PC-9 (cell line): ENCODE measurements at regions not wholly inside any gene's neighbourhood (a gene's known extent, or its start where the extent isn't known, plus 50 kb on each side); places are given as distances from the start of the nearest gene placed in this dataset.

Experiments
- CTCF ChIP-seq: fragments of 200-600 bp; sonication (generic); conservative IDR thresholded peaks from 2 replicates; pipeline ENCODE4 v1.6.1; 2017; ENCODE audit warnings: mixed run types, antibody characterized with exemption, mild to moderate bottlenecking, moderate library complexity
- EZH2 ChIP-seq: fragments of 200-600 bp; sonication (generic); IDR thresholded peaks from 2 replicates; pipeline ENCODE4 v1.8.0; 2017; ENCODE audit warnings: antibody characterized with exemption, low read depth

GRCh38 chr16:76650582-76650981 lies 373.4 kb downstream of the CNTNAP4 start:
- TF ChIP-seq EZH2 (no peak), CTCF (no peak)
